ENCODE measurements at regions not wholly inside any gene's neighbourhood (a gene's known extent, or its start where the extent isn't known, plus 50 kb on each side); places are given as distances from the start of the nearest gene placed in this dataset.
"Not testable (repeated sequence)": the region's sequence is repeated elsewhere in the genome, so short reads cannot be mapped to it uniquely, and the experiment has no call there.

DNA sequence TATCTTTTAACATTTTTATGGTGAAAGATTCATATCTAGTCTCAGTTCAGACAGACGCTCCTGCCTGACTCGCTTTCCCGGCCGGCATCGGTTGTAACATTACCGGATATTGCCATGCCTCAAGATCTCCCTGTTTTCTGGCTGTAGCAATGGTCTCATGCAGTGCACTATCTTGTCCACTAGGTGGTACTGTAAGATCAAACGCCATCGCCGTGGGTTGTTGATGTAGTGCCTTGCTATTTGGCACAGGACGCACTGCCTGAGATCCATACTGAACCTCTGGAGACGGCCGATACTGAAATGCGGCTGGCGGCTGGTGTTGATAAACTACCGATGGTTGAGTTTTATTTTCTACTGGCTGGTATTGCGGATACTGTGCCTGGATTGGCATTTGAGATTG is 75.9 kb upstream of the ZNF195 start:
- H3K79me2 ChIP-seq (ENCODE audit: low read depth); H3K9me2 ChIP-seq (ENCODE audit: insufficient read depth); H4K20me1 ChIP-seq (ENCODE audit: insufficient read depth); H3K36me3 ChIP-seq (ENCODE audit: low read depth); H3K27ac ChIP-seq; POLR2A ChIA-PET (ENCODE audit: unreplicated experiment); H3K4me3 ChIP-seq; CTCF ChIA-PET; H3K4me1 ChIP-seq (replicated peaks; ENCODE audit: insufficient read depth); BruUV-seq (replicated peaks); H3K9me3 ChIP-seq (ENCODE audit: insufficient read depth, low read depth); H3F3A ChIP-seq (ENCODE audit: insufficient read depth, low read depth); H2AFZ ChIP-seq: not testable (repeated sequence)
- intact Hi-C loops (cut with micrococcal nuclease; ENCODE audit: unreplicated experiment), result loop anchor here (10.0 kb wide), 2 partner anchors 160 to 620 kb away; no protein-coding TSS in a partner anchor
- TF ChIP-seq, protein P1, sequence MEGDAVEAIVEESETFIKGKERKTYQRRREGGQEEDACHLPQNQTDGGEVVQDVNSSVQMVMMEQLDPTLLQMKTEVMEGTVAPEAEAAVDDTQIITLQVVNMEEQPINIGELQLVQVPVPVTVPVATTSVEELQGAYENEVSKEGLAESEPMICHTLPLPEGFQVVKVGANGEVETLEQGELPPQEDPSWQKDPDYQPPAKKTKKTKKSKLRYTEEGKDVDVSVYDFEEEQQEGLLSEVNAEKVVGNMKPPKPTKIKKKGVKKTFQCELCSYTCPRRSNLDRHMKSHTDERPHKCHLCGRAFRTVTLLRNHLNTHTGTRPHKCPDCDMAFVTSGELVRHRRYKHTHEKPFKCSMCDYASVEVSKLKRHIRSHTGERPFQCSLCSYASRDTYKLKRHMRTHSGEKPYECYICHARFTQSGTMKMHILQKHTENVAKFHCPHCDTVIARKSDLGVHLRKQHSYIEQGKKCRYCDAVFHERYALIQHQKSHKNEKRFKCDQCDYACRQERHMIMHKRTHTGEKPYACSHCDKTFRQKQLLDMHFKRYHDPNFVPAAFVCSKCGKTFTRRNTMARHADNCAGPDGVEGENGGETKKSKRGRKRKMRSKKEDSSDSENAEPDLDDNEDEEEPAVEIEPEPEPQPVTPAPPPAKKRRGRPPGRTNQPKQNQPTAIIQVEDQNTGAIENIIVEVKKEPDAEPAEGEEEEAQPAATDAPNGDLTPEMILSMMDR (conservative IDR thresholded peaks at IDR 0.05), result peak; percentile 73
- Histone ChIP-seq H3K4me2 (peak overlapping the region; percentile 3; the same call in 1 of the 2 replicates), H3K27me3 (ENCODE audit: insufficient read depth, low read depth) (peaks cover 15% of the 10 kb centered on the region)
- peak; percentile 23 to 35 for DNase-seq

DNA sequence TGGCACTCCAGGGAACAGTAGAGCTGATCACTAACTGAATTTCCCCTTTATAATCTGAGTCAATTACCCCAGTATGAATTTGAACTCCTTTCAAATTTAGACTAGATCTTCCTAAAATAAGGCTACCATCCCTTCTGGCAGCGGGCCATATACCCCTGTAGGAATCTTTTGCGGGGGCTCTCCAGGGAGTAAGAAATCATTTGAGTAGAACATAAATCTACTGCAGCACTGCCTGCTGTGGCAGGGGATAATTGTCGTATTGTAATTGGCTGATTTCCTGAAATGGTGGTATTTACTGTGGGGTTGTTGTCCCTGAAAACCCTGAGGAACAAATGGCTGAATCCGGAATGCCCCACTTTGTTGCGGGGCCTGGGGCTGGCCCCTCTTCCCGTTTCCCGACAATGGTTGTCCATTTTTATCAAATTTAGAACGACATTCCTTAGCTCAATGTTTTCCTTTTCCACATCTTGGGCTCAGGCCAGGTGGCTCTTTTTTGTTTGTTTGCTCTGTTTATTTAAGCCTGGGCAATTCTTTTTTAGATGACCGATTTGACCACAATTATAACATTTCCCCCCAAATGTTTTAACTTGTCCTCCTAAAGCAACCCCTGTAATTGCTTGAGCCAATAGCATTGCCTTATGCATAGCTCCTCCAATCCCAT is 74.8 kb upstream of the ZNF195 start:
- intact Hi-C loops (cut with micrococcal nuclease; ENCODE audit: unreplicated experiment), result loop anchor here (10.0 kb wide), 2 partner anchors 161 to 621 kb away; no protein-coding TSS in a partner anchor
- POLR2A ChIA-PET (ENCODE audit: unreplicated experiment); H3K36me3 ChIP-seq (ENCODE audit: low read depth); H3K9me3 ChIP-seq (ENCODE audit: insufficient read depth, low read depth); H4K20me1 ChIP-seq (ENCODE audit: insufficient read depth); CTCF ChIA-PET; H3F3A ChIP-seq (ENCODE audit: insufficient read depth, low read depth); DNase-seq; H3K4me3 ChIP-seq; H3K4me1 ChIP-seq (replicated peaks; ENCODE audit: insufficient read depth); H3K79me2 ChIP-seq (ENCODE audit: low read depth); H3K27ac ChIP-seq; H2AFZ ChIP-seq; BruUV-seq (replicated peaks); H3K4me2 ChIP-seq; H3K9me2 ChIP-seq (ENCODE audit: insufficient read depth): not testable (repeated sequence)
- peaks cover 15% of the 10 kb centered on the region for H3K27me3 ChIP-seq (ENCODE audit: insufficient read depth, low read depth)

DNA sequence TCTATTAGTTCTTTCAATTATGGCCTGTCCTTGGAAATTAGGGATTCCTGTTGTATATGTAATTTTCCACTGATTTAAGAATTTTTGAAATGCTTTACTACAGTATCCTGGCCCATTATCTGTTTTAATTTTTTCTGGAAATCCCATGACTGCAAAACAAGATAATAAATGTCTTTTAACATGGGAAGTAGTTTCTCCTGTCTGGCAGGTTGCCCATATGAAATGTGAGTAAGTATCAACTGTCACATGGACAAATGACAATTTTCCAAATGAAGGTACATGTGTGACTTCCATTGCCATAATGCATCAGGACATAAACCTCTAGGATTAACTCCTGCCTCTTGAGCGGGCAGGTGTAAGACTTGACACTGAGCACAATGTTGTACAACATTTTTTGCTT is 71.9 kb upstream of the ZNF195 start:
- H3K4me1 ChIP-seq (replicated peaks; ENCODE audit: insufficient read depth); H3F3A ChIP-seq (ENCODE audit: insufficient read depth, low read depth); BruUV-seq (replicated peaks); H3K4me3 ChIP-seq; H2AFZ ChIP-seq; CTCF ChIA-PET; H4K20me1 ChIP-seq (ENCODE audit: insufficient read depth); POLR2A ChIA-PET (ENCODE audit: unreplicated experiment); H3K27ac ChIP-seq; H3K79me2 ChIP-seq (ENCODE audit: low read depth); DNase-seq; H3K9me2 ChIP-seq (ENCODE audit: insufficient read depth); H3K9me3 ChIP-seq (ENCODE audit: insufficient read depth, low read depth); H3K36me3 ChIP-seq (ENCODE audit: low read depth); H3K4me2 ChIP-seq: not testable (repeated sequence)
- intact Hi-C loops (cut with micrococcal nuclease; ENCODE audit: unreplicated experiment), result loop anchor here (10.0 kb wide), 2 partner anchors 164 to 624 kb away; no protein-coding TSS in a partner anchor
- peaks cover 15% of the 10 kb centered on the region for H3K27me3 ChIP-seq (ENCODE audit: insufficient read depth, low read depth)

DNA sequence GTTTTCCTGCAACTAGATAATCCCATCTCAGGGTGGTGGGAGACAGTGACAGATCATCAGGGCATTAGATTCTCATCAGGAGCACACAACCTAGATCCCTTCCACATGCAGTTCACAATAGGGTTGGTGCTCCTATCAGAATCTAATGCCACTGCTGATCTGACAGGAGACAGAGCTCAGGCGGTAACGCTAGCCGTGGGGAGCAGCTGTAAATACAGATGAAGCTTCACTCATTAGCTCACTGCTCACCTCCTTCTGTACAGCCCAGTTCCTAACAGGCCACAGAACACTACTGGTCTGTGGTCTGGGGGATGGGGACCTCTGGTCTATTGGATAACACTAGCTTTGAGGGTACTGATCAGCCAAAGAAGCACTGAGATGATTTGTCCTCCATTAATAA is 66.6 kb upstream of the ZNF195 start:
- BruUV-seq (replicated peaks); H3K4me1 ChIP-seq (replicated peaks; ENCODE audit: insufficient read depth); H3K4me3 ChIP-seq; H2AFZ ChIP-seq; H3K9me3 ChIP-seq (ENCODE audit: insufficient read depth, low read depth); H3K36me3 ChIP-seq (ENCODE audit: low read depth); H3K9me2 ChIP-seq (ENCODE audit: insufficient read depth); DNase-seq; H3K27ac ChIP-seq; H3F3A ChIP-seq (ENCODE audit: insufficient read depth, low read depth); H3K4me2 ChIP-seq; H4K20me1 ChIP-seq (ENCODE audit: insufficient read depth); CTCF ChIA-PET; H3K79me2 ChIP-seq (ENCODE audit: low read depth); intact Hi-C loops (cut with micrococcal nuclease; ENCODE audit: unreplicated experiment); POLR2A ChIA-PET (ENCODE audit: unreplicated experiment): not testable (repeated sequence)
- H3K27me3 ChIP-seq (ENCODE audit: insufficient read depth, low read depth), result peaks cover 26% of the 10 kb centered on the region

DNA sequence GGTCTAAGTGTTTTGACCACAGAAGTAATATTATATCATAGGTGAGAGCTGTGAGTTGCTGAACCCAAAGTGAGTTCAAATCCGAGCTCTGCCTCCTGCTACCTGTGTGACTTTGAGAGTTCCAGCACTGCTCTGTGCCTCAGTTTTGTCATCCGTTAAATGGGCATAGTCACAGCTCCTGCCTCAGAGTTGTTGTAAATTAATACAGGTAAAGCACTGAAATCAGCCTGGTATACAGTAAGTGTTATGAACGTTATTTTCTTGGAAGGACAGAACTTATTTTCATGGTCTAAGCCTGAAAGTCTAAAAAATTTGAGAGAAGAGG is 65.4 kb upstream of the ZNF195 start:
- H3K36me3 ChIP-seq (ENCODE audit: low read depth); H3F3A ChIP-seq (ENCODE audit: insufficient read depth, low read depth); H2AFZ ChIP-seq; H3K9me2 ChIP-seq (ENCODE audit: insufficient read depth); H4K20me1 ChIP-seq (ENCODE audit: insufficient read depth); BruUV-seq (replicated peaks); H3K27ac ChIP-seq; H3K4me3 ChIP-seq; H3K4me2 ChIP-seq; H3K79me2 ChIP-seq (ENCODE audit: low read depth); H3K9me3 ChIP-seq (ENCODE audit: insufficient read depth, low read depth); POLR2A ChIA-PET (ENCODE audit: unreplicated experiment); CTCF ChIA-PET; DNase-seq; H3K4me1 ChIP-seq (replicated peaks; ENCODE audit: insufficient read depth); intact Hi-C loops (cut with micrococcal nuclease; ENCODE audit: unreplicated experiment): not testable (repeated sequence)
- peaks cover 32% of the 10 kb centered on the region for H3K27me3 ChIP-seq (ENCODE audit: insufficient read depth, low read depth)

DNA sequence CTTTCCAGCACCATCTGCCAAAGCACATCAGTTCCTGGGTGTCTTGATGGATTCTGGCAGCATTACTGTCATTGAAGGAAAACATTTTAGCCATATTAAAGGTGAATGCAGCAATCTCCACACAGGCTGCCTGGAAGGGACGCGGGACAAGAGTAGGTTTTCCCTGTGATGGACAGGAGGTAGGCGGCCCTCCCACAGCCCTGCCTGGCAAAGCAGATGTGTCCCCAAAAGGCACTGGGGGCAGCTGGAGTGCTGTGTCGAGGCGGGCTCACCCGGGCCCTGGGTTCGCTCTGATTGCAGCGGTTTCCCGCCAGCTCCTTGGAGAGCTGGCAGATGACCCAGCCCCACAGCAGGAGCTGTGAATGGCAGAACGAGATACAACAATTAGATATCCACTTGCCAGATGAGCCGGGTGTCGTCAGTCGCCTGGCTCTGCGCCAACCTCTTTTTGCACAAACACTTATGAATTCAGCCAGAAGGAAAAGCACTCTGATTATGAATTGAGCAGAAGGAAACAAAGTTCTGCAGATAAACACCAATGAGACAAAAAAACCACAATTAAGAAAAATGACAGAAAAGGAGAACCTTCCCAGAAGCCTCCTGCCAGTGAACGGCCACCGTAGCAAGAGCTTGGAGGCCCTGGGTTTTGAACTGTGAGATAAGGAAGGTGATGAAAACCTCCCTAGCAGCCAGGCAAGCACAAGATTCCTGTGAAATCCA is 64.9 kb upstream of the ZNF195 start:
- H3K36me3 ChIP-seq (ENCODE audit: low read depth); H4K20me1 ChIP-seq (ENCODE audit: insufficient read depth); BruUV-seq (replicated peaks); H3K4me3 ChIP-seq; H2AFZ ChIP-seq; H3K9me2 ChIP-seq (ENCODE audit: insufficient read depth); H3K79me2 ChIP-seq (ENCODE audit: low read depth); H3K4me2 ChIP-seq; H3K9me3 ChIP-seq (ENCODE audit: insufficient read depth, low read depth); H3K4me1 ChIP-seq (replicated peaks; ENCODE audit: insufficient read depth); CTCF ChIA-PET; DNase-seq; H3K27ac ChIP-seq; intact Hi-C loops (cut with micrococcal nuclease; ENCODE audit: unreplicated experiment); POLR2A ChIA-PET (ENCODE audit: unreplicated experiment); H3F3A ChIP-seq (ENCODE audit: insufficient read depth, low read depth): not testable (repeated sequence)
- H3K27me3 ChIP-seq (ENCODE audit: insufficient read depth, low read depth), result peaks cover 35% of the 10 kb centered on the region

DNA sequence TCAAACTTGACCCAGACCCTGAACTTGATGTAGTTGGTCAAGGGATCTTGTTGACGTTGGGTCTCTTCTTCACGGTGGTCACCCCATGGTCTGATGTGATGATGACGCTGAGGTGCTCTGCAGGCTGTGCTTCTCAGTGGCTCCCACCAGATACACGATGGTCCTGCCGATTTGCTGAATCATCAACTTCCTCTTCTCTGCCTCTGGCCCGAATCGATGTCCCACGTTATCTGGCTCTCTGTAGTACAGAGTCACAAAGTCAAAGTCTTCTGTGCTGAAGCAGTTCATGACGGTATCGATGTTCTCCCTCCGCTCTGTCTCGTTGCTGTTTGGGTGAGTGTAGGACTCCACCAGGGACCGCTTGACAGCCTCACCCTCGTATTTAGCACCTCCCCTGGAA is 58.5 kb upstream of the ZNF195 start:
- H3K4me1 ChIP-seq (replicated peaks; ENCODE audit: insufficient read depth); intact Hi-C loops (cut with micrococcal nuclease; ENCODE audit: unreplicated experiment); H3K79me2 ChIP-seq (ENCODE audit: low read depth); H3F3A ChIP-seq (ENCODE audit: insufficient read depth, low read depth); BruUV-seq (replicated peaks); H2AFZ ChIP-seq; CTCF ChIA-PET; H3K36me3 ChIP-seq (ENCODE audit: low read depth); H3K9me3 ChIP-seq (ENCODE audit: insufficient read depth, low read depth); H3K27ac ChIP-seq; H3K4me3 ChIP-seq; POLR2A ChIA-PET (ENCODE audit: unreplicated experiment); DNase-seq; H4K20me1 ChIP-seq (ENCODE audit: insufficient read depth); H3K9me2 ChIP-seq (ENCODE audit: insufficient read depth): not testable (repeated sequence)
- Histone ChIP-seq H3K4me2 (peak overlapping the region; percentile 28; the same call in 1 of the 2 replicates), H3K27me3 (ENCODE audit: insufficient read depth, low read depth) (peaks cover 20% of the 10 kb centered on the region)

Data from PC-9 (cell line).